Stimulated activated naive B cell treated with anti-CD40 and anti-IgM and Interleukin-4, amounts not matched to agents 10 μg/mL and 1 μg/mL and 100 μg/mL, for 72 hours (primary cell): ENCODE measurements at regions not wholly inside any gene's neighbourhood (a gene's known extent, or its start where the extent isn't known, plus 50 kb on each side); places are given as distances from the start of the nearest gene placed in this dataset.

Experiments used
- ATAC-seq, 2 donors: fragments of 150-1000 bp; cut with Tn5 transposase; replicated peaks; 2 replicates each; pipeline ENCODE4 v1.10.0; 2021; ENCODE audit warnings: moderate library complexity in 1 of 2
- DNase-seq: peaks from one replicate; pipeline ENCODE4 v3.0.0; 2021
- H3K27ac Mint-ChIP-seq: one replicate; pipeline ENCODE4 v1.8.0; 2022; ENCODE audit warnings: mild to moderate bottlenecking, mixed read lengths
- H3K27me3 Mint-ChIP-seq, 2 donors: one replicate each; pipeline ENCODE4 v1.8.0; 2022; ENCODE audit warnings: mixed read lengths in 2 of 2
- H3K36me3 Mint-ChIP-seq, 2 donors: one replicate each; pipeline ENCODE4 v1.8.0; 2022; ENCODE audit warnings: mixed read lengths in 2 of 2, mild to moderate bottlenecking in 1 of 2
- H3K4me1 Mint-ChIP-seq, 2 donors: one replicate each; pipeline ENCODE4 v1.8.0; 2022; ENCODE audit warnings: mixed read lengths in 2 of 2, mild to moderate bottlenecking in 1 of 2
- H3K4me3 Mint-ChIP-seq, 2 donors: one replicate each; pipeline ENCODE4 v1.8.0; 2022; ENCODE audit warnings: mild to moderate bottlenecking in 2 of 2, mixed read lengths in 2 of 2, moderate library complexity in 1 of 2
- H3K9me3 Mint-ChIP-seq, 2 donors: one replicate each; pipeline ENCODE4 v1.8.0; 2022; ENCODE audit warnings: mixed read lengths in 2 of 2, mild to moderate bottlenecking in 1 of 2

GRCh38 chr22:34950489-34950888 lies 115.5 kb upstream of the ISX start:
- Mint-ChIP-seq H3K27ac (no peak overlapping the region), H3K4me3 (no peak overlapping the region), H3K36me3 (no peaks in the 10 kb centered on the region), H3K9me3 (no peaks in the 10 kb centered on the region), H3K4me1 (no peaks in the 10 kb centered on the region), H3K27me3 (no peaks in the 10 kb centered on the region)
- DNase-seq = no peak
- ATAC-seq = no peak

- Mint-ChIP-seq H3K4me1 (no peaks in the 10 kb centered on the region), H3K9me3 (no peaks in the 10 kb centered on the region), H3K27me3 (no peaks in the 10 kb centered on the region), H3K27ac (no peak overlapping the region), H3K4me3 (no peak overlapping the region), H3K36me3 (no peaks in the 10 kb centered on the region)
- ATAC-seq (no peak), DNase-seq (no peak)
These were observed 114.7 kb upstream of the ISX start for GRCh38 chr22:34951212-34951611.

- no peak for DNase-seq
- Mint-ChIP-seq H3K27ac (no peak overlapping the region), H3K4me1 (no peaks in the 10 kb centered on the region), H3K4me3 (no peak overlapping the region), H3K27me3 (peaks cover 0 to 5% of the 10 kb centered on the region in 2 donors), H3K9me3 (no peaks in the 10 kb centered on the region), H3K36me3 (no peaks in the 10 kb centered on the region)
- no peak for ATAC-seq
These were observed 106.0 kb upstream of the ISX start for GRCh38 chr22:34960005-34960404.

GRCh38 chr22:34966980-34967565 lies 98.9 kb upstream of the ISX start:
- Mint-ChIP-seq H3K27me3 (peaks cover 0 to 4% of the 10 kb centered on the region in 2 donors), H3K4me1 (no peaks in the 10 kb centered on the region), H3K4me3 (no peak overlapping the region), H3K36me3 (no peaks in the 10 kb centered on the region), H3K9me3 (peaks cover 0 to 1% of the 10 kb centered on the region in 2 donors), H3K27ac (no peak overlapping the region)
- ATAC-seq = no peak
- DNase-seq = no peak

GRCh38 chr22:34969001-34969790 lies 96.8 kb upstream of the ISX start:
- Mint-ChIP-seq H3K4me3 (no peak overlapping the region), H3K27me3 (peaks cover 0 to 4% of the 10 kb centered on the region in 2 donors), H3K4me1 (no peaks in the 10 kb centered on the region), H3K36me3 (no peaks in the 10 kb centered on the region), H3K9me3 (peaks cover 0 to 1% of the 10 kb centered on the region in 2 donors), H3K27ac (no peak overlapping the region)
- no peak for DNase-seq
- ATAC-seq = no peak

GRCh38 chr22:34971456-34971855 lies 94.5 kb upstream of the ISX start:
- DNase-seq (no peak), ATAC-seq (no peak)
- H3K27ac Mint-ChIP-seq = no peak overlapping the region
- H3K27me3 Mint-ChIP-seq = peaks cover 0 to 4% of the 10 kb centered on the region in 2 donors
- H3K36me3 Mint-ChIP-seq = no peaks in the 10 kb centered on the region
- no peaks in the 10 kb centered on the region for H3K4me1 Mint-ChIP-seq
- peaks cover 5 to 10% of the 10 kb centered on the region in 2 donors for H3K9me3 Mint-ChIP-seq
- H3K4me3 Mint-ChIP-seq = no peak overlapping the region

GRCh38 chr22:34972191-34972897 lies 93.6 kb upstream of the ISX start:
- Mint-ChIP-seq H3K9me3 (peaks cover 6 to 12% of the 10 kb centered on the region in 2 donors), H3K27ac (no peak overlapping the region), H3K4me1 (no peaks in the 10 kb centered on the region), H3K36me3 (no peaks in the 10 kb centered on the region), H3K4me3 (no peak overlapping the region), H3K27me3 (peaks cover 0 to 4% of the 10 kb centered on the region in 2 donors)
- DNase-seq (no peak), ATAC-seq (no peak)

- no peaks in the 10 kb centered on the region for H3K4me1 Mint-ChIP-seq
These were observed 92.9 kb upstream of the ISX start for GRCh38 chr22:34973016-34973415.

GRCh38 chr22:34973926-34974325 lies 92.0 kb upstream of the ISX start:
- Mint-ChIP-seq H3K27ac (no peak overlapping the region), H3K4me3 (no peak overlapping the region), H3K36me3 (no peaks in the 10 kb centered on the region), H3K27me3 (no peaks in the 10 kb centered on the region), H3K4me1 (no peaks in the 10 kb centered on the region), H3K9me3 (peaks cover 6 to 12% of the 10 kb centered on the region in 2 donors)
- ATAC-seq = no peak
- no peak for DNase-seq

More at GRCh38 chr22:34973016-34973415, 92.9 kb upstream of the ISX start:
- no peaks in the 10 kb centered on the region for H3K36me3 Mint-ChIP-seq
- no peaks in the 10 kb centered on the region for H3K27me3 Mint-ChIP-seq
- no peak for DNase-seq
- no peak for ATAC-seq
- H3K9me3 Mint-ChIP-seq = peaks cover 6 to 12% of the 10 kb centered on the region in 2 donors
- no peak overlapping the region for H3K27ac Mint-ChIP-seq
- no peak overlapping the region for H3K4me3 Mint-ChIP-seq

GRCh38 chr22:34975721-34976120 lies 90.2 kb upstream of the ISX start:
- H3K36me3 Mint-ChIP-seq = no peaks in the 10 kb centered on the region

GRCh38 chr22:34976474-34976873 lies 89.5 kb upstream of the ISX start:
- Mint-ChIP-seq H3K4me1 (no peaks in the 10 kb centered on the region), H3K4me3 (no peak overlapping the region), H3K36me3 (no peaks in the 10 kb centered on the region), H3K9me3 (peaks cover 5 to 12% of the 10 kb centered on the region in 2 donors), H3K27me3 (no peaks in the 10 kb centered on the region), H3K27ac (no peak overlapping the region)
- no peak for ATAC-seq
- no peak for DNase-seq

More at GRCh38 chr22:34975721-34976120, 90.2 kb upstream of the ISX start:
- DNase-seq (no peak), ATAC-seq (no peak)
- no peaks in the 10 kb centered on the region for H3K27me3 Mint-ChIP-seq
- no peak overlapping the region for H3K27ac Mint-ChIP-seq
- H3K4me3 Mint-ChIP-seq = no peak overlapping the region
- no peaks in the 10 kb centered on the region for H3K4me1 Mint-ChIP-seq
- peaks cover 5 to 12% of the 10 kb centered on the region in 2 donors for H3K9me3 Mint-ChIP-seq

GRCh38 chr22:34976886-34977285 lies 89.1 kb upstream of the ISX start:
- no peak for ATAC-seq

GRCh38 chr22:34986523-34986922 lies 79.4 kb upstream of the ISX start:
- peaks cover 18 to 21% of the 10 kb centered on the region in 2 donors for H3K9me3 Mint-ChIP-seq
- no peak for ATAC-seq
- H3K36me3 Mint-ChIP-seq = no peaks in the 10 kb centered on the region
- DNase-seq = no peak
- no peak overlapping the region for H3K4me3 Mint-ChIP-seq
- no peak overlapping the region for H3K27ac Mint-ChIP-seq
- H3K4me1 Mint-ChIP-seq = no peaks in the 10 kb centered on the region
- H3K27me3 Mint-ChIP-seq = peaks cover 6 to 22% of the 10 kb centered on the region in 2 donors

More at GRCh38 chr22:34976886-34977285, 89.1 kb upstream of the ISX start:
- no peaks in the 10 kb centered on the region for H3K27me3 Mint-ChIP-seq
- no peak for DNase-seq
- no peak overlapping the region for H3K27ac Mint-ChIP-seq
- no peak overlapping the region for H3K4me3 Mint-ChIP-seq
- H3K9me3 Mint-ChIP-seq = peaks cover 5 to 12% of the 10 kb centered on the region in 2 donors
- no peaks in the 10 kb centered on the region for H3K4me1 Mint-ChIP-seq
- no peaks in the 10 kb centered on the region for H3K36me3 Mint-ChIP-seq

- H3K36me3 Mint-ChIP-seq = no peaks in the 10 kb centered on the region
- H3K27me3 Mint-ChIP-seq = peaks cover 9 to 12% of the 10 kb centered on the region in 2 donors
- ATAC-seq (no peak), DNase-seq (no peak)
- no peak overlapping the region for H3K27ac Mint-ChIP-seq
- H3K4me3 Mint-ChIP-seq = no peak overlapping the region
- peaks cover 8 to 11% of the 10 kb centered on the region in 2 donors for H3K9me3 Mint-ChIP-seq
- H3K4me1 Mint-ChIP-seq = no peaks in the 10 kb centered on the region
These were observed 73.3 kb upstream of the ISX start for GRCh38 chr22:34992672-34993071.
